SK-N-DZ (cell line): ENCODE measurements at regions not wholly inside any gene's neighbourhood (a gene's known extent, or its start where the extent isn't known, plus 50 kb on each side); places are given as distances from the start of the nearest gene placed in this dataset.
"Not testable (repeated sequence)": the region's sequence is repeated elsewhere in the genome, so short reads cannot be mapped to it uniquely, and the experiment has no call there.

ENCODE experiments used
- DNase-seq: peaks from one replicate; pipeline ENCODE4 v3.0.0-alpha.2; 2015; ENCODE audit warnings: low spot score

- no peak for DNase-seq
Measured at GRCh38 chr11:15300341-15300740, 185.6 kb downstream of the INSC start.

GRCh38 chr11:15307619-15308024 lies 192.9 kb downstream of the INSC start:
- no peak for DNase-seq

GRCh38 chr11:15308840-15309239 lies 194.1 kb downstream of the INSC start:
- DNase-seq: no peak

- no peak for DNase-seq
Measured at GRCh38 chr11:15309296-15309695, 194.6 kb downstream of the INSC start.

- DNase-seq: no peak
Measured at GRCh38 chr11:15313862-15314261, 199.1 kb downstream of the INSC start.

- DNase-seq: no peak
Measured at GRCh38 chr11:15318814-15319213, 204.1 kb downstream of the INSC start.

GRCh38 chr11:15326520-15326919 lies 211.8 kb downstream of the INSC start:
- DNase-seq: no peak

- peak; percentile 45 for DNase-seq
Measured at GRCh38 chr11:15327786-15328231, 213.1 kb downstream of the INSC start.

- no peak for DNase-seq
Measured at GRCh38 chr11:15333407-15333806, 218.7 kb downstream of the INSC start.

- DNase-seq: no peak
Measured at GRCh38 chr11:15334766-15335165, 220.0 kb downstream of the INSC start.

- no peak for DNase-seq
Measured at GRCh38 chr11:15336021-15336420, 221.3 kb downstream of the INSC start.

- no peak for DNase-seq
Measured at GRCh38 chr11:15339302-15339701, 224.6 kb downstream of the INSC start.

GRCh38 chr11:15341587-15341986 lies 226.9 kb downstream of the INSC start:
- no peak for DNase-seq

- no peak for DNase-seq
Measured at GRCh38 chr11:15342163-15342562, 227.4 kb downstream of the INSC start.

- DNase-seq: no peak
Measured at GRCh38 chr11:15346907-15347306, 232.2 kb downstream of the INSC start.

GRCh38 chr11:15347969-15348734 lies 233.4 kb downstream of the INSC start:
- DNase-seq: no peak

GRCh38 chr11:15349413-15349812 lies 234.7 kb downstream of the INSC start:
- DNase-seq: no peak

- no peak for DNase-seq
Measured at GRCh38 chr11:15361316-15361715, 246.6 kb downstream of the INSC start.

- DNase-seq: not testable (repeated sequence)
Measured at GRCh38 chr11:15365286-15365685, 250.6 kb downstream of the INSC start.

- DNase-seq: no peak
Measured at GRCh38 chr11:15367695-15368094, 253.0 kb downstream of the INSC start.

GRCh38 chr11:15370495-15371147 lies 255.9 kb downstream of the INSC start:
- DNase-seq: no peak

GRCh38 chr11:15371533-15371932 lies 256.8 kb downstream of the INSC start:
- DNase-seq: no peak

- DNase-seq: no peak
Measured at GRCh38 chr11:15374418-15374817, 259.7 kb downstream of the INSC start.
